ENCODE measurements at regions not wholly inside any gene's neighbourhood (a gene's known extent, or its start where the extent isn't known, plus 50 kb on each side); places are given as distances from the start of the nearest gene placed in this dataset.

DNA sequence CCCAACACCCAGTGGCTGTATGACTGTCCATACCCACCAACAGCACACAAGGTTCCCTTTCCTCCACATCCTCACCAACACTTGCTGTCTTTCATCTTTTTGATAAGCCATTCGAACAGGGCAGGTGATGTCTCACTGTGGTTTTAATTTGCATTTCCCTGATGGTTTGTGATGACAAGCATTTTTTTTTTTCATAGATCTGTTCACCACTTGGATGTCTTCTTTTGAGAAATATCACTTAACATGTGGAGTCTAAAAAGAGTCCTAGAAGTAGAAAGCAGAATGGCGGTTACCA, 198.1 kb upstream of the DIO3 start:
- peaks cover 99% of the 10 kb centered on the region for H3K4me1 ChIP-seq (ENCODE audit: insufficient read depth, low read length, poor library complexity, severe bottlenecking)
- peak; percentile 77 for DNase-seq (ENCODE audit: low spot score)
- peaks cover 2% of the 10 kb centered on the region; the same call in 1 of the 2 replicates for H3K9me3 ChIP-seq (ENCODE audit: low read length)
- BruUV-seq (replicated peaks) = no TSS peak
- H3K4me3 ChIP-seq (ENCODE audit: low read depth, low read length, poor library complexity, severe bottlenecking) = peak overlapping the region; percentile 40
- intact Hi-C loops (cut with micrococcal nuclease; ENCODE audit: unreplicated experiment) = loop anchor here (5.0 to 10.0 kb wide), 3 partner anchors 202 to 514 kb away; partner anchors contain the start of gene DIO3
- peak overlapping the region; percentile 98 for H3K27ac ChIP-seq (ENCODE audit: low read depth, low read length, poor library complexity, severe bottlenecking)
- POLR2A ChIA-PET = no interaction called here
- H3K79me2 ChIP-seq (ENCODE audit: insufficient read depth, low read depth, low read length) = no peaks in the 10 kb centered on the region
- no peaks in the 10 kb centered on the region for H4K20me1 ChIP-seq (ENCODE audit: insufficient read depth, low read length)
- H3K4me2 ChIP-seq (ENCODE audit: low read length) = peak overlapping the region; percentile 89
- CTCF ChIA-PET (ENCODE audit: unreplicated experiment) = no interaction called here
- no peak overlapping the region for H2AFZ ChIP-seq (ENCODE audit: low read length)
- H3K36me3 ChIP-seq (ENCODE audit: insufficient read depth, low read length) = no peaks in the 10 kb centered on the region
- H3K9me2 ChIP-seq (ENCODE audit: insufficient read depth, low read length) = no peaks in the 10 kb centered on the region
- TF ChIP-seq CTCF (conservative IDR thresholded peaks at IDR 0.05; ENCODE audit: low read length) (no peak), EZH2phosphoT487 (IDR thresholded peaks at IDR 0.05; ENCODE audit: borderline replicate concordance, low read depth, low read length) (no peak)

GRCh38 chr14:101363880-101364391, 197.4 kb upstream of the DIO3 start:
- CTCF ChIA-PET (ENCODE audit: unreplicated experiment) = no interaction called here

More at GRCh38 chr14:101363880-101364391, 197.4 kb upstream of the DIO3 start:
- no peaks in the 10 kb centered on the region for H3K9me2 ChIP-seq (ENCODE audit: insufficient read depth, low read length)
- TF ChIP-seq EZH2phosphoT487 (IDR thresholded peaks at IDR 0.05; ENCODE audit: borderline replicate concordance, low read depth, low read length) = no peak
- no peak for TF ChIP-seq CTCF (conservative IDR thresholded peaks at IDR 0.05; ENCODE audit: low read length)
- POLR2A ChIA-PET = interaction anchor here (0.6 kb wide), 1 partner anchor 76 kb away, joined by 3 read pairs; no protein-coding TSS in a partner anchor
- intact Hi-C loops (cut with micrococcal nuclease; ENCODE audit: unreplicated experiment) = loop anchor here (5.0 to 10.0 kb wide), 3 partner anchors 201 to 513 kb away; partner anchors contain the start of gene DIO3
- peak overlapping the region; percentile 89 for H3K4me2 ChIP-seq (ENCODE audit: low read length)
- H3K4me3 ChIP-seq (ENCODE audit: low read depth, low read length, poor library complexity, severe bottlenecking) = no peak overlapping the region
- H3K79me2 ChIP-seq (ENCODE audit: insufficient read depth, low read depth, low read length) = no peaks in the 10 kb centered on the region
- H3K36me3 ChIP-seq (ENCODE audit: insufficient read depth, low read length) = no peaks in the 10 kb centered on the region
- no peaks in the 10 kb centered on the region for H4K20me1 ChIP-seq (ENCODE audit: insufficient read depth, low read length)
- DNase-seq (ENCODE audit: low spot score) = no peak
- peak overlapping the region; percentile 98 for H3K27ac ChIP-seq (ENCODE audit: low read depth, low read length, poor library complexity, severe bottlenecking)
- no peaks in the 10 kb centered on the region for H3K9me3 ChIP-seq (ENCODE audit: low read length)
- BruUV-seq (replicated peaks) = no TSS peak
- H3K4me1 ChIP-seq (ENCODE audit: insufficient read depth, low read length, poor library complexity, severe bottlenecking) = peaks cover 94% of the 10 kb centered on the region
- H2AFZ ChIP-seq (ENCODE audit: low read length) = no peak overlapping the region

All from OCI-LY7 (cell line).